ENCODE measurements at regions not wholly inside any gene's neighbourhood (a gene's known extent, or its start where the extent isn't known, plus 50 kb on each side); places are given as distances from the start of the nearest gene placed in this dataset.

GRCh38 chr5:163622799-163623198 is 117.4 kb downstream of the MAT2B start:
- no peaks in the 10 kb centered on the region for H3K36me3 Mint-ChIP-seq (ENCODE audit: insufficient read depth)

GRCh38 chr5:163623524-163623923 is 118.1 kb downstream of the MAT2B start:
- Mint-ChIP-seq H3K4me1 (ENCODE audit: low read depth) (peaks cover 11% of the 10 kb centered on the region), H3K27ac (no peak overlapping the region), H3K9me3 (ENCODE audit: low read depth) (no peaks in the 10 kb centered on the region), H3K27me3 (no peaks in the 10 kb centered on the region), H3K36me3 (ENCODE audit: insufficient read depth) (no peaks in the 10 kb centered on the region), H3K4me3 (ENCODE audit: low read depth) (no peak overlapping the region)
- TF ChIP-seq CTCF (IDR thresholded peaks at IDR 0.05; ENCODE audit: unreplicated experiment): no peak
- no peak for DNase-seq (ENCODE audit: low spot score, unreplicated experiment)

More at GRCh38 chr5:163622799-163623198, 117.4 kb downstream of the MAT2B start:
- no peak overlapping the region for H3K4me3 Mint-ChIP-seq (ENCODE audit: low read depth)
- no peak overlapping the region for H3K27ac Mint-ChIP-seq
- no peaks in the 10 kb centered on the region for H3K9me3 Mint-ChIP-seq (ENCODE audit: low read depth)
- H3K4me1 Mint-ChIP-seq (ENCODE audit: low read depth): peaks cover 11% of the 10 kb centered on the region
- no peak for DNase-seq (ENCODE audit: low spot score, unreplicated experiment)
- H3K27me3 Mint-ChIP-seq: no peaks in the 10 kb centered on the region
- no peak for TF ChIP-seq CTCF (IDR thresholded peaks at IDR 0.05; ENCODE audit: unreplicated experiment)

GRCh38 chr5:163623986-163624385 is 118.6 kb downstream of the MAT2B start:
- no peaks in the 10 kb centered on the region for H3K9me3 Mint-ChIP-seq (ENCODE audit: low read depth)
- no peak for DNase-seq (ENCODE audit: low spot score, unreplicated experiment)
- no peak overlapping the region for H3K27ac Mint-ChIP-seq
- TF ChIP-seq CTCF (IDR thresholded peaks at IDR 0.05; ENCODE audit: unreplicated experiment): no peak
- H3K27me3 Mint-ChIP-seq: no peaks in the 10 kb centered on the region
- H3K36me3 Mint-ChIP-seq (ENCODE audit: insufficient read depth): no peaks in the 10 kb centered on the region
- no peak overlapping the region for H3K4me3 Mint-ChIP-seq (ENCODE audit: low read depth)
- H3K4me1 Mint-ChIP-seq (ENCODE audit: low read depth): peaks cover 8% of the 10 kb centered on the region

GRCh38 chr5:163624431-163624830 is 119.0 kb downstream of the MAT2B start:
- H3K4me3 Mint-ChIP-seq (ENCODE audit: low read depth): no peak overlapping the region

GRCh38 chr5:163626904-163627434 is 121.5 kb downstream of the MAT2B start:
- peaks cover 4% of the 10 kb centered on the region for H3K4me1 Mint-ChIP-seq (ENCODE audit: low read depth)
- H3K9me3 Mint-ChIP-seq (ENCODE audit: low read depth): peaks cover 5% of the 10 kb centered on the region
- no peak for TF ChIP-seq CTCF (IDR thresholded peaks at IDR 0.05; ENCODE audit: unreplicated experiment)
- no peaks in the 10 kb centered on the region for H3K36me3 Mint-ChIP-seq (ENCODE audit: insufficient read depth)
- no peaks in the 10 kb centered on the region for H3K27me3 Mint-ChIP-seq
- no peak for DNase-seq (ENCODE audit: low spot score, unreplicated experiment)
- H3K27ac Mint-ChIP-seq: no peak overlapping the region
- H3K4me3 Mint-ChIP-seq (ENCODE audit: low read depth): no peak overlapping the region

More at GRCh38 chr5:163624431-163624830, 119.0 kb downstream of the MAT2B start:
- no peaks in the 10 kb centered on the region for H3K27me3 Mint-ChIP-seq
- H3K9me3 Mint-ChIP-seq (ENCODE audit: low read depth): no peaks in the 10 kb centered on the region
- H3K4me1 Mint-ChIP-seq (ENCODE audit: low read depth): peaks cover 7% of the 10 kb centered on the region
- TF ChIP-seq CTCF (IDR thresholded peaks at IDR 0.05; ENCODE audit: unreplicated experiment): no peak
- no peak for DNase-seq (ENCODE audit: low spot score, unreplicated experiment)
- no peak overlapping the region for H3K27ac Mint-ChIP-seq
- no peaks in the 10 kb centered on the region for H3K36me3 Mint-ChIP-seq (ENCODE audit: insufficient read depth)
